HK-2 (cell line): ENCODE measurements at regions not wholly inside any gene's neighbourhood (a gene's known extent, or its start where the extent isn't known, plus 50 kb on each side); places are given as distances from the start of the nearest gene placed in this dataset.
"Not testable (repeated sequence)": the region's sequence is repeated elsewhere in the genome, so short reads cannot be mapped to it uniquely, and the experiment has no call there.

Experiments used
- DNase-seq: peaks from one replicate; pipeline ENCODE4 v3.0.0-alpha.2; 2018; ENCODE audit not compliant: unreplicated experiment

GRCh38 chr17:53335443-53335842, 487.3 kb upstream of the KIF2B start:
- DNase-seq, result no peak

- DNase-seq, result no peak
Measured at GRCh38 chr17:53330756-53331155, 492.0 kb upstream of the KIF2B start.

GRCh38 chr17:53321651-53322050, 501.1 kb upstream of the KIF2B start:
- DNase-seq, result no peak

GRCh38 chr17:53319947-53320346, 502.8 kb upstream of the KIF2B start:
- no peak for DNase-seq

- no peak for DNase-seq
Measured at GRCh38 chr17:53316988-53317387, 505.7 kb upstream of the KIF2B start.

GRCh38 chr17:53316073-53316472, 506.7 kb upstream of the KIF2B start:
- DNase-seq, result no peak

- no peak for DNase-seq
Measured at GRCh38 chr17:53314521-53314920, 508.2 kb upstream of the KIF2B start.

GRCh38 chr17:53313746-53314145, 509.0 kb upstream of the KIF2B start:
- DNase-seq, result no peak

- DNase-seq, result no peak
Measured at GRCh38 chr17:53278466-53278865, 544.3 kb upstream of the KIF2B start.

GRCh38 chr17:53273126-53273525, 549.6 kb upstream of the KIF2B start:
- DNase-seq, result no peak

GRCh38 chr17:53270936-53271335, 551.8 kb upstream of the KIF2B start:
- DNase-seq, result no peak

- DNase-seq, result no peak
Measured at GRCh38 chr17:53264730-53265129, 558.0 kb upstream of the KIF2B start.

- no peak for DNase-seq
Measured at GRCh38 chr17:53253956-53254597, 568.6 kb upstream of the KIF2B start.

GRCh38 chr17:53249036-53249435, 573.7 kb upstream of the KIF2B start:
- DNase-seq, result no peak

GRCh38 chr17:53234138-53234537, 588.6 kb upstream of the KIF2B start:
- no peak for DNase-seq

GRCh38 chr17:53227514-53227913, 595.2 kb upstream of the KIF2B start:
- DNase-seq, result no peak

GRCh38 chr17:53227111-53227510, 595.6 kb upstream of the KIF2B start:
- DNase-seq, result no peak

GRCh38 chr17:53219821-53220220, 602.9 kb upstream of the KIF2B start:
- no peak for DNase-seq

- DNase-seq, result no peak
Measured at GRCh38 chr17:53218723-53219122, 604.0 kb upstream of the KIF2B start.

- no peak for DNase-seq
Measured at GRCh38 chr17:53217311-53217710, 605.4 kb upstream of the KIF2B start.

GRCh38 chr17:53208935-53209334, 613.8 kb upstream of the KIF2B start:
- not testable (repeated sequence) for DNase-seq

- no peak for DNase-seq
Measured at GRCh38 chr17:53193044-53193443, 629.7 kb upstream of the KIF2B start.

- no peak for DNase-seq
Measured at GRCh38 chr17:53191878-53192277, 630.8 kb upstream of the KIF2B start.

GRCh38 chr17:53186001-53186400, 636.7 kb upstream of the KIF2B start:
- DNase-seq, result no peak
